Adrenal gland (tissue), 5 donors: ENCODE measurements at regions not wholly inside any gene's neighbourhood (a gene's known extent, or its start where the extent isn't known, plus 50 kb on each side); places are given as distances from the start of the nearest gene placed in this dataset.

Source experiments
- POLR2A ChIP-seq, 2 donors: fragments of 450-650 bp; IDR thresholded peaks; one replicate each; pipeline ENCODE4 v1.6.1; 2017; ENCODE audit warnings: antibody characterized with exemption in 2 of 2, mild to moderate bottlenecking in 2 of 2, moderate library complexity in 1 of 2
- TF ChIP-seq, protein P1 (sequence below), 6 experiments: fragments of 450-650 bp in 4 of 6; fragments of 200-600 bp in 2 of 6; sonication (generic) in 1 of 6; IDR thresholded peaks; 1 replicate in 5 of 6; 2 replicates in 1 of 6; pipeline versions ENCODE4 v1.5.1 to v1.8.0; 2016 to 2021; ENCODE audit warnings: antibody characterized with exemption in 6 of 6, mild to moderate bottlenecking in 2 of 6, moderate library complexity in 1 of 6
- donor health status: DM: no; HTN: no; CAD: no.

DNA sequence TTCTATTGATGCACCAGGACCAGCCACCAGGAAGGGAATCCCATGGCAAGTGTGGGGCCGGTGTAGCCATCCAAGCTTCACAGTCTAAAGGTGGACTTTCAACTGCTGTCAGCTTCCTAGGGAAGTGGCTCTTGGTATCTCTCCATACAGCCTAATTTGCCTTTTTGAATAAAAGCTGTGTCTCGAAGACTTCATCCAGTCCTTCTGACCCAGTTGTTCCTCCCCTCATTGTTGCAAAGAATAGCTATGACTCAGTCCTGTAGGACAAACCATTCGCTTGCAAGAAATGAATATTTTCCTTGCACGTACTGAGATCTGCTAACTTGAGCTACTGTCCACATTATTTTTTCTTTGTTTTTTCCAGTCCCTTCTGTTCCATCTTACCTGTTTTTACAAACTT is 145.1 kb upstream of the CTSO start:
- TF ChIP-seq, protein P1, sequence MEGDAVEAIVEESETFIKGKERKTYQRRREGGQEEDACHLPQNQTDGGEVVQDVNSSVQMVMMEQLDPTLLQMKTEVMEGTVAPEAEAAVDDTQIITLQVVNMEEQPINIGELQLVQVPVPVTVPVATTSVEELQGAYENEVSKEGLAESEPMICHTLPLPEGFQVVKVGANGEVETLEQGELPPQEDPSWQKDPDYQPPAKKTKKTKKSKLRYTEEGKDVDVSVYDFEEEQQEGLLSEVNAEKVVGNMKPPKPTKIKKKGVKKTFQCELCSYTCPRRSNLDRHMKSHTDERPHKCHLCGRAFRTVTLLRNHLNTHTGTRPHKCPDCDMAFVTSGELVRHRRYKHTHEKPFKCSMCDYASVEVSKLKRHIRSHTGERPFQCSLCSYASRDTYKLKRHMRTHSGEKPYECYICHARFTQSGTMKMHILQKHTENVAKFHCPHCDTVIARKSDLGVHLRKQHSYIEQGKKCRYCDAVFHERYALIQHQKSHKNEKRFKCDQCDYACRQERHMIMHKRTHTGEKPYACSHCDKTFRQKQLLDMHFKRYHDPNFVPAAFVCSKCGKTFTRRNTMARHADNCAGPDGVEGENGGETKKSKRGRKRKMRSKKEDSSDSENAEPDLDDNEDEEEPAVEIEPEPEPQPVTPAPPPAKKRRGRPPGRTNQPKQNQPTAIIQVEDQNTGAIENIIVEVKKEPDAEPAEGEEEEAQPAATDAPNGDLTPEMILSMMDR (IDR thresholded peaks at IDR 0.05): no peak
- no peak for TF ChIP-seq POLR2A (IDR thresholded peaks at IDR 0.05)
